A673 (cell line): ENCODE measurements at regions not wholly inside any gene's neighbourhood (a gene's known extent, or its start where the extent isn't known, plus 50 kb on each side); places are given as distances from the start of the nearest gene placed in this dataset.

Experiments
- BruUV-seq: library from RNA; stranded (reverse); fragments of 400-500 nt; replicated peaks from 2 replicates; lab custom pipeline; 2021; lab: Mats Ljungman, UMichigan
- CTCF ChIA-PET: fragments of 300-600 bp; sonication (Branson Sonifier 250); formaldehyde crosslinking; loops from one replicate; lab custom pipeline; 2022; ENCODE audit warnings: antibody characterized with exemption; lab: Charles Lee
- POLR2A ChIA-PET: fragments of 300-600 bp; sonication (Branson Sonifier 250); formaldehyde crosslinking; loops from one replicate; lab custom pipeline; 2022; ENCODE audit warnings: antibody characterized with exemption; ENCODE audit not compliant: low non-redundant PET; lab: Charles Lee
- DNase-seq: peaks from one replicate; pipeline ENCODE4 v3.0.0-alpha.2; 2015; ENCODE audit warnings: low spot score
- H3K27ac ChIP-seq: fragments of 200-600 bp; sonication (generic); 2 replicates; pipeline ENCODE4 v1.5.1; 2016; ENCODE audit warnings: mixed run types, low read depth, mild to moderate bottlenecking, mixed read lengths, antibody characterized with exemption, low read length; ENCODE audit not compliant: poor library complexity, severe bottlenecking
- H3K27me3 ChIP-seq: fragments of 200-600 bp; sonication (generic); replicated peaks from 2 replicates; pipeline ENCODE4 v1.6.1; 2017; ENCODE audit warnings: mixed run types, low read depth, mild to moderate bottlenecking, mixed read lengths, antibody characterized with exemption, low read length; ENCODE audit not compliant: insufficient read depth, poor library complexity
- H3K36me3 ChIP-seq: fragments of 200-600 bp; sonication (generic); 2 replicates; pipeline ENCODE4 v1.6.1; 2016; ENCODE audit warnings: mixed run types, mild to moderate bottlenecking, mixed read lengths, antibody characterized with exemption, low read length; ENCODE audit not compliant: insufficient read depth, poor library complexity, severe bottlenecking
- H3K4me1 ChIP-seq: fragments of 200-600 bp; sonication (generic); 2 replicates; pipeline ENCODE4 v1.6.1; 2017; ENCODE audit warnings: mixed run types, mild to moderate bottlenecking, mixed read lengths, antibody characterized with exemption, low read length; ENCODE audit not compliant: insufficient read depth, poor library complexity, severe bottlenecking
- H3K4me3 ChIP-seq: fragments of 200-600 bp; sonication (generic); 2 replicates; pipeline ENCODE4 v1.5.1; 2016; ENCODE audit warnings: low read depth, mixed run types, mild to moderate bottlenecking, mixed read lengths, low read length; ENCODE audit not compliant: poor library complexity, severe bottlenecking
- H3K9me3 ChIP-seq: fragments of 200-600 bp; sonication (generic); 2 replicates; pipeline ENCODE4 v1.6.1; 2016; ENCODE audit warnings: mixed run types, low read depth, mild to moderate bottlenecking, mixed read lengths, antibody characterized with exemption, low read length; ENCODE audit not compliant: poor library complexity, severe bottlenecking
- EZH2 ChIP-seq: fragments of 200-600 bp; sonication (generic); IDR thresholded peaks from 2 replicates; pipeline ENCODE4 v1.6.1; 2017; ENCODE audit warnings: borderline replicate concordance, low read depth, mild to moderate bottlenecking, mixed read lengths, antibody characterized with exemption, low read length; ENCODE audit not compliant: poor library complexity, severe bottlenecking
- intact Hi-C: fragments of 100-400 bp; cut with micrococcal nuclease; formaldehyde crosslinking; loops from one replicate; pipeline ENCODE4 v1.10.0; 2022; ENCODE audit not compliant: unreplicated experiment
- TF ChIP-seq, protein P1 (sequence below): fragments of 300-800, 200-600 bp; sonication (generic); conservative IDR thresholded peaks from 2 replicates; pipeline ENCODE4 v1.5.1; 2017; ENCODE audit warnings: low read depth, mild to moderate bottlenecking, antibody characterized with exemption, low read length, moderate library complexity, mixed read lengths

DNA sequence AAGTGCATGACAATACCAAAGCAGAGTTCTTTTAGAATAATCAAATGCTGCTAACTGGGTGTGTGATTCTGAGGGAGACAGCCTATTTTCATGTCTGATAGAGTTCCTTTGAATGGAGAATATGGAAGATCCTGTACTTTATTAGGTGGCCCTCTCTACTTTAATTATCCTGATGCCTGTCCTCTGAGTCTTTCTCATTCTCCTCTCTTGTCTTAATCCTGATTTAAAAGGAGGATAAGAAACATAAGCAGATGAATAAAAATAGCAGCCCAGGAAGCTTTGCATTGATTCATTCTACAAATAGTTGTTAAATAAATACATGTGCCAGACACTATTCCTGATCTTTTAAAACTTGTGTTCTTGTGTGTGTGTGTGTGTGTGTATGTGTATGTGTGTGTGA is 387.3 kb downstream of the SPRY1 start:
- H3K36me3 ChIP-seq = no peaks in the 10 kb centered on the region
- no peak overlapping the region for H3K4me3 ChIP-seq
- intact Hi-C loops = no loop called here
- no peak for DNase-seq
- ChIA-PET CTCF (no interaction called here), POLR2A (no interaction called here)
- H3K27ac ChIP-seq = no peak overlapping the region
- no peaks in the 10 kb centered on the region for H3K9me3 ChIP-seq
- H3K27me3 ChIP-seq = no peaks in the 10 kb centered on the region
- no peak for TF ChIP-seq EZH2
- TF ChIP-seq, protein P1, sequence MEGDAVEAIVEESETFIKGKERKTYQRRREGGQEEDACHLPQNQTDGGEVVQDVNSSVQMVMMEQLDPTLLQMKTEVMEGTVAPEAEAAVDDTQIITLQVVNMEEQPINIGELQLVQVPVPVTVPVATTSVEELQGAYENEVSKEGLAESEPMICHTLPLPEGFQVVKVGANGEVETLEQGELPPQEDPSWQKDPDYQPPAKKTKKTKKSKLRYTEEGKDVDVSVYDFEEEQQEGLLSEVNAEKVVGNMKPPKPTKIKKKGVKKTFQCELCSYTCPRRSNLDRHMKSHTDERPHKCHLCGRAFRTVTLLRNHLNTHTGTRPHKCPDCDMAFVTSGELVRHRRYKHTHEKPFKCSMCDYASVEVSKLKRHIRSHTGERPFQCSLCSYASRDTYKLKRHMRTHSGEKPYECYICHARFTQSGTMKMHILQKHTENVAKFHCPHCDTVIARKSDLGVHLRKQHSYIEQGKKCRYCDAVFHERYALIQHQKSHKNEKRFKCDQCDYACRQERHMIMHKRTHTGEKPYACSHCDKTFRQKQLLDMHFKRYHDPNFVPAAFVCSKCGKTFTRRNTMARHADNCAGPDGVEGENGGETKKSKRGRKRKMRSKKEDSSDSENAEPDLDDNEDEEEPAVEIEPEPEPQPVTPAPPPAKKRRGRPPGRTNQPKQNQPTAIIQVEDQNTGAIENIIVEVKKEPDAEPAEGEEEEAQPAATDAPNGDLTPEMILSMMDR = no peak
- no peaks in the 10 kb centered on the region for H3K4me1 ChIP-seq
- BruUV-seq = no TSS peak

DNA sequence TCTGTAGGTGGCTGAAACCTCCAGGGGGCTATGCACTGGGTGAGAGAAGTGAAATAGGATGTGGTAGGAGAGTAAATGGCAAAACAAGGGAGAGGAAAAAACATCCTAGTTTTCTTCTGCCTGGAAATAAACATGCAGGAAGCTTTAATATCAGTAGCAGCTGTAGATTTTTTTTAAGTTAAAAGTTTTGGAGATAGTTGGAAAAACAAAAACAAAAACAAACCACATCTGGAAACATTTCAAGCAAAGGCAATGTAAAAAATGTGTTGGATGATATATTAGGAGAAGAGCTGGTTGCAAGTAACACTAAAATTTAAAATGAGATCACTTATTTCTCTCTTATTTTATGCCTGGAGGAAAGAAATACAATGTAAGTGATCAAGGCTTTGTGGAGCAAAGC is 388.0 kb downstream of the SPRY1 start:
- no peak for DNase-seq
- BruUV-seq = no TSS peak
- ChIA-PET POLR2A (no interaction called here), CTCF (no interaction called here)
- no peaks in the 10 kb centered on the region for H3K9me3 ChIP-seq
- H3K4me3 ChIP-seq = no peak overlapping the region
- H3K27me3 ChIP-seq = no peaks in the 10 kb centered on the region
- intact Hi-C loops = no loop called here
- TF ChIP-seq, protein P1 = no peak
- TF ChIP-seq EZH2 = no peak
- no peaks in the 10 kb centered on the region for H3K36me3 ChIP-seq
- no peaks in the 10 kb centered on the region for H3K4me1 ChIP-seq
- no peak overlapping the region for H3K27ac ChIP-seq

DNA sequence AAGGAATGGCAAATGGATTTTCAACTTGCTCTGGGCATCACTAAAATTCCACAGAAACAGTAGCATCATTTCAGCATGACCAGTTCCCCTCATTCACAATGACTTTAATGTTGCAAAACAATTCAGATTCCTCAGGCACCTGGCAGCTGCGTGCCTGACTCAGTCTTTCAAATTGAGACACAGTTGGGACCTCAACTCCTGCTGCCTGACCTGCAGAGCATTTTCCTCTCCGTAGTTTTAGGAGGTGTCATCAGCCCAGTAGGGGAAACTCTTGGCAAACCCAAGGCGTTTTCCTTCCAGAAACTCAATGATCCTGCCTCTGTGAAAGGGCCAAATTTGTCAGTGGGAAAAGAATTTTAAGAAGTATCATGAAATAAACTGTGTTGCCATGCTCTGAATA is 388.9 kb downstream of the SPRY1 start:
- ChIA-PET POLR2A (no interaction called here), CTCF (no interaction called here)
- no peaks in the 10 kb centered on the region for H3K36me3 ChIP-seq
- no TSS peak for BruUV-seq
- H3K27me3 ChIP-seq = no peaks in the 10 kb centered on the region
- no peaks in the 10 kb centered on the region for H3K9me3 ChIP-seq
- DNase-seq = no peak
- TF ChIP-seq, protein P1 = no peak
- TF ChIP-seq EZH2 = no peak
- no peaks in the 10 kb centered on the region for H3K4me1 ChIP-seq
- H3K4me3 ChIP-seq = no peak overlapping the region
- H3K27ac ChIP-seq = no peak overlapping the region
- intact Hi-C loops = no loop called here
